ENCODE measurements at regions not wholly inside any gene's neighbourhood (a gene's known extent, or its start where the extent isn't known, plus 50 kb on each side); places are given as distances from the start of the nearest gene placed in this dataset.

- no peak overlapping the region for H3K27ac ChIP-seq (replicated peaks)
- no peak for DNase-seq (ENCODE audit: low read depth in 1 of 2, low spot score in 1 of 2)
- H3K4me3 ChIP-seq (replicated peaks; ENCODE audit: insufficient read depth, low read length): no peak overlapping the region
- no peaks in the 10 kb centered on the region for H3K27me3 ChIP-seq (ENCODE audit: insufficient read depth, poor library complexity, severe bottlenecking)
- TF ChIP-seq GABPA (IDR thresholded peaks at IDR 0.05; ENCODE audit: low read depth): no peak
Measured at GRCh38 chr7:94182066-94182465, 177.9 kb upstream of the BET1 start.

- Histone ChIP-seq H3K27me3 (ENCODE audit: insufficient read depth, poor library complexity, severe bottlenecking) (no peaks in the 10 kb centered on the region), H3K4me3 (replicated peaks; ENCODE audit: insufficient read depth, low read length) (no peak overlapping the region), H3K27ac (replicated peaks) (no peak overlapping the region)
- DNase-seq (ENCODE audit: low read depth in 1 of 2, low spot score in 1 of 2): no peak
- no peak for TF ChIP-seq POLR2AphosphoS5 (IDR thresholded peaks at IDR 0.05; ENCODE audit: low read depth)
- no peak for TF ChIP-seq CTCF (IDR thresholded peaks at IDR 0.05; ENCODE audit: insufficient read depth, low read length)
- no peak for TF ChIP-seq GABPA (IDR thresholded peaks at IDR 0.05; ENCODE audit: low read depth)
- TF ChIP-seq REST (IDR thresholded peaks at IDR 0.05; ENCODE audit: insufficient replicate concordance, low read depth): no peak
- no peak for TF ChIP-seq SPI1 (IDR thresholded peaks at IDR 0.05; ENCODE audit: borderline replicate concordance, low read depth)
Measured at GRCh38 chr7:94182721-94183120, 178.6 kb upstream of the BET1 start.

GRCh38 chr7:94183289-94183749 lies 179.2 kb upstream of the BET1 start:
- no peak overlapping the region for H3K4me3 ChIP-seq (replicated peaks; ENCODE audit: insufficient read depth, low read length)
- no peak overlapping the region for H3K27ac ChIP-seq (replicated peaks)
- DNase-seq (ENCODE audit: low read depth in 1 of 2, low spot score in 1 of 2): no peak
- H3K27me3 ChIP-seq (ENCODE audit: insufficient read depth, poor library complexity, severe bottlenecking): no peaks in the 10 kb centered on the region
- TF ChIP-seq POLR2AphosphoS5 (IDR thresholded peaks at IDR 0.05; ENCODE audit: low read depth): no peak
- TF ChIP-seq REST (IDR thresholded peaks at IDR 0.05; ENCODE audit: insufficient replicate concordance, low read depth): no peak
- TF ChIP-seq CTCF (IDR thresholded peaks at IDR 0.05; ENCODE audit: insufficient read depth, low read length): no peak
- no peak for TF ChIP-seq SPI1 (IDR thresholded peaks at IDR 0.05; ENCODE audit: borderline replicate concordance, low read depth)
- TF ChIP-seq GABPA (IDR thresholded peaks at IDR 0.05; ENCODE audit: low read depth): no peak

GRCh38 chr7:94183891-94184290 lies 179.7 kb upstream of the BET1 start:
- H3K27ac ChIP-seq (replicated peaks): no peak overlapping the region
- H3K4me3 ChIP-seq (replicated peaks; ENCODE audit: insufficient read depth, low read length): no peak overlapping the region
- DNase-seq (ENCODE audit: low read depth in 1 of 2, low spot score in 1 of 2): no peak
- H3K27me3 ChIP-seq (ENCODE audit: insufficient read depth, poor library complexity, severe bottlenecking): no peaks in the 10 kb centered on the region
- TF ChIP-seq REST (IDR thresholded peaks at IDR 0.05; ENCODE audit: insufficient replicate concordance, low read depth) (no peak), GABPA (IDR thresholded peaks at IDR 0.05; ENCODE audit: low read depth) (no peak), CTCF (IDR thresholded peaks at IDR 0.05; ENCODE audit: insufficient read depth, low read length) (no peak), POLR2AphosphoS5 (IDR thresholded peaks at IDR 0.05; ENCODE audit: low read depth) (no peak), SPI1 (IDR thresholded peaks at IDR 0.05; ENCODE audit: borderline replicate concordance, low read depth) (no peak)
